Breast epithelium (tissue), 4 donors: ENCODE measurements at regions not wholly inside any gene's neighbourhood (a gene's known extent, or its start where the extent isn't known, plus 50 kb on each side); places are given as distances from the start of the nearest gene placed in this dataset.
"Not testable (repeated sequence)": the region's sequence is repeated elsewhere in the genome, so short reads cannot be mapped to it uniquely, and the experiment has no call there.

Experiments
- DNase-seq, 2 donors: peaks; one replicate each; pipeline ENCODE4 v3.0.0-alpha.2; 2019; ENCODE audit warnings: low spot score in 2 of 2
- H3K27ac ChIP-seq, 2 donors: fragments of 200-600 bp; sonication (generic) in 1 of 2; one replicate each; pipeline ENCODE4 v1.5.1; 2016 to 2019; ENCODE audit warnings: mild to moderate bottlenecking in 1 of 2
- H3K27me3 ChIP-seq, 2 donors: fragments of 200-600 bp; sonication (generic) in 1 of 2; one replicate each; pipeline versions ENCODE4 v1.5.1 to v1.6.0; 2017 to 2019; ENCODE audit warnings: control low read depth in 1 of 2, mild to moderate bottlenecking in 1 of 2
- H3K36me3 ChIP-seq: fragments of 200-600 bp; one replicate; pipeline ENCODE4 v1.5.1; 2019
- H3K4me1 ChIP-seq, 2 donors: fragments of 200-600 bp; sonication (generic); one replicate each; pipeline ENCODE4 v1.5.1; 2016 to 2019; ENCODE audit warnings: control low read depth in 1 of 2
- H3K4me3 ChIP-seq, 3 donors: fragments of 200-600 bp; sonication (generic); 1 replicate in 2 of 3; 2 replicates in 1 of 3; pipeline ENCODE4 v1.5.1; 2016 to 2019; ENCODE audit warnings: mild to moderate bottlenecking in 3 of 3, moderate library complexity in 2 of 3
- H3K9me3 ChIP-seq, 2 donors: fragments of 200-600 bp; sonication (generic) in 1 of 2; one replicate each; pipeline ENCODE4 v1.5.1; 2016 to 2019; ENCODE audit warnings: control low read depth in 1 of 2
- CTCF ChIP-seq, 3 donors: fragments of 450-650 bp; IDR thresholded peaks; one replicate each; pipeline ENCODE4 v1.5.1; 2016 to 2017; ENCODE audit warnings: antibody characterized with exemption in 3 of 3, mild to moderate bottlenecking in 3 of 3, moderate library complexity in 3 of 3
- POLR2A ChIP-seq: fragments of 450-650 bp; IDR thresholded peaks from one replicate; pipeline ENCODE4 v1.6.1; 2016; ENCODE audit warnings: antibody characterized with exemption, mild to moderate bottlenecking, moderate library complexity
- POLR2AphosphoS5 ChIP-seq, 3 donors: sonication (generic); formaldehyde crosslinking; IDR thresholded peaks; one replicate each; pipeline ENCODE4 v1.6.1; 2017; ENCODE audit warnings: antibody characterized with exemption in 3 of 3
- intact Hi-C: fragments of 100-400 bp; cut with DNase I; formaldehyde crosslinking; loops from one replicate; pipeline ENCODE4 v1.15.1; 2023; ENCODE audit warnings: low total_unique reads

GRCh38 chr18:73118121-73118816 lies 250.5 kb upstream of the NETO1 start:
- H3K27ac ChIP-seq = no peak overlapping the region
- H3K27me3 ChIP-seq = no peaks in the 10 kb centered on the region
- no peak for DNase-seq
- no peaks in the 10 kb centered on the region for H3K4me1 ChIP-seq
- TF ChIP-seq CTCF (IDR thresholded peaks at IDR 0.05) (no peak), POLR2A (no peak)
- no peak overlapping the region for H3K4me3 ChIP-seq
- intact Hi-C loops = no loop called here
- no peaks in the 10 kb centered on the region for H3K9me3 ChIP-seq
- H3K36me3 ChIP-seq = no peaks in the 10 kb centered on the region

- H3K4me3 ChIP-seq = no peak overlapping the region
- no peaks in the 10 kb centered on the region for H3K27me3 ChIP-seq
- no peaks in the 10 kb centered on the region for H3K9me3 ChIP-seq
- H3K36me3 ChIP-seq = no peaks in the 10 kb centered on the region
- intact Hi-C loops = no loop called here
- TF ChIP-seq CTCF (IDR thresholded peaks at IDR 0.05) = no peak
- TF ChIP-seq POLR2AphosphoS5 (IDR thresholded peaks at IDR 0.05) = no peak
- TF ChIP-seq POLR2A = no peak
- no peak overlapping the region for H3K27ac ChIP-seq
- no peaks in the 10 kb centered on the region for H3K4me1 ChIP-seq
- DNase-seq = no peak
These were observed 242.5 kb upstream of the NETO1 start for GRCh38 chr18:73110307-73110706.

- H3K9me3 ChIP-seq = no peaks in the 10 kb centered on the region
- intact Hi-C loops = no loop called here
- no peak for DNase-seq
- no peaks in the 10 kb centered on the region for H3K36me3 ChIP-seq
- no peaks in the 10 kb centered on the region for H3K27me3 ChIP-seq
- H3K4me3 ChIP-seq = no peak overlapping the region
- TF ChIP-seq POLR2A (no peak), CTCF (IDR thresholded peaks at IDR 0.05) (no peak), POLR2AphosphoS5 (IDR thresholded peaks at IDR 0.05) (no peak)
- no peak overlapping the region for H3K27ac ChIP-seq
- H3K4me1 ChIP-seq = no peaks in the 10 kb centered on the region
These were observed 234.2 kb upstream of the NETO1 start for GRCh38 chr18:73101977-73102376.

- H3K4me3 ChIP-seq, H3K27ac ChIP-seq, DNase-seq, intact Hi-C loops, H3K27me3 ChIP-seq, H3K36me3 ChIP-seq, H3K9me3 ChIP-seq, H3K4me1 ChIP-seq: not testable (repeated sequence)
These were observed 233.7 kb upstream of the NETO1 start for GRCh38 chr18:73101491-73101890.

- Histone ChIP-seq H3K4me1 (no peaks in the 10 kb centered on the region), H3K36me3 (no peaks in the 10 kb centered on the region), H3K27me3 (no peaks in the 10 kb centered on the region), H3K4me3 (no peak overlapping the region), H3K9me3 (no peaks in the 10 kb centered on the region), H3K27ac (no peak overlapping the region)
- TF ChIP-seq POLR2A = no peak
- TF ChIP-seq CTCF (IDR thresholded peaks at IDR 0.05) = no peak
- no peak for TF ChIP-seq POLR2AphosphoS5 (IDR thresholded peaks at IDR 0.05)
- DNase-seq = no peak
- intact Hi-C loops = no loop called here
These were observed 232.0 kb upstream of the NETO1 start for GRCh38 chr18:73099759-73100158.
